NT2/D1 (cell line): ENCODE measurements at regions not wholly inside any gene's neighbourhood (a gene's known extent, or its start where the extent isn't known, plus 50 kb on each side); places are given as distances from the start of the nearest gene placed in this dataset.
"Not testable (repeated sequence)": the region's sequence is repeated elsewhere in the genome, so short reads cannot be mapped to it uniquely, and the experiment has no call there.

Experiments
- SUZ12 ChIP-seq: IDR thresholded peaks from 2 replicates; pipeline ENCODE4 v1.6.1; 2011; ENCODE audit not compliant: insufficient read length, insufficient read depth; ENCODE audit errors: extremely low read depth
- YY1 ChIP-seq: IDR thresholded peaks from 2 replicates; pipeline ENCODE4 v1.6.1; 2011; ENCODE audit not compliant: insufficient read length, insufficient read depth

GRCh38 chrX:139342594-139342991 lies 187.9 kb upstream of the F9 start:
- TF ChIP-seq SUZ12, YY1: not testable (repeated sequence)
